HUES48 (cell line): ENCODE measurements at regions not wholly inside any gene's neighbourhood (a gene's known extent, or its start where the extent isn't known, plus 50 kb on each side); places are given as distances from the start of the nearest gene placed in this dataset.

Experiments used
- H3K27ac ChIP-seq: one replicate; pipeline ENCODE4 v1.7.0; 2013; ENCODE audit warnings: low read depth, low read length, inconsistent platforms
- H3K27me3 ChIP-seq: 2 replicates; pipeline ENCODE4 v1.6.1; 2013; ENCODE audit warnings: mild to moderate bottlenecking, low read length; ENCODE audit not compliant: control insufficient read depth, insufficient read depth
- H3K36me3 ChIP-seq: 2 replicates; pipeline ENCODE4 v1.6.1; 2013; ENCODE audit warnings: low read length; ENCODE audit not compliant: control insufficient read depth, insufficient read depth
- H3K4me1 ChIP-seq: 2 replicates; pipeline ENCODE4 v1.6.1; 2013; ENCODE audit warnings: mild to moderate bottlenecking, low read length; ENCODE audit not compliant: control insufficient read depth, insufficient read depth
- H3K4me3 ChIP-seq: 2 replicates; pipeline ENCODE4 v1.5.1; 2013; ENCODE audit warnings: mild to moderate bottlenecking, low read depth, low read length
- H3K9ac ChIP-seq: 2 replicates; pipeline ENCODE4 v1.6.1; 2013; ENCODE audit warnings: mild to moderate bottlenecking, low read depth, low read length, moderate library complexity
- H3K9me3 ChIP-seq: 2 replicates; pipeline ENCODE4 v1.6.1; 2013; ENCODE audit warnings: low read length; ENCODE audit not compliant: control insufficient read depth, insufficient read depth

DNA sequence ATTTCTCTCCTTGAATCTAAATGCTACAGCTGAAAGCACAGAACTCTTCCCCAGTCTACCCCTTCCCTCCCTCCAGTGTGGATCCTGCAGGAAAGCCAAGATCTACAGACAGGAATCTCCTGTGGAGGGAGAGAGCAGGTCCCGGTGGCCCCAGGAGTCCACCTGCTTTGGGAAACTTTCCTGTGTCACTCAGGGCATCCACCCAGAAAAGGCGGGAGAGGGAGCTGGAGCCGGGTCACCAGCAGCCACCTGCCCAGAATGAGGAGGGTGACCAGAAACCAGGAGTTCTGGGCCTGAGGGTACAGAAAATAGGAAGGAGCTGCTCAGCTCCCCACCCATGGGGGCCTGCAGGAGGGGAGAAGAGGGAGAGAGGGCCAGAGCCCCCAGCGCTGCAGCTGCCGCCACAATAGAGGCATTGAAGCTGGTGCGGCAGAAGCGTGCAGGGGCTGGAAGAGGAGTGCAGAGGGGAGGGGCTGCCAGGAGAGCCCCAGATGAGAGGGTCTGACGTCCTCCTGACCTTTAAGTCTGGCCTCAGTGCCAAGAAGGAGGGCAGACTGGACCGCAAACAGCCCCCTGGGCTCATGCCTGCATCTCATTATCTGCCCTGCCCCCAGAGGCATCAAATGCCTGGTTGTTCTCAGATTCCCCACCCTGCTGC, 56.3 kb upstream of the TMEM72 start:
- no peaks in the 10 kb centered on the region; the same call in 1 of the 2 replicates for H3K27me3 ChIP-seq
- no peaks in the 10 kb centered on the region for H3K36me3 ChIP-seq
- no peak overlapping the region for H3K4me3 ChIP-seq
- H3K9ac ChIP-seq, result no peak overlapping the region
- H3K27ac ChIP-seq, result no peak overlapping the region
- peaks cover 12% of the 10 kb centered on the region for H3K4me1 ChIP-seq
- no peaks in the 10 kb centered on the region for H3K9me3 ChIP-seq

- H3K4me1 ChIP-seq, result peaks cover 12% of the 10 kb centered on the region
Measured at GRCh38 chr10:44856696-44857095, 54.4 kb upstream of the TMEM72 start.

DNA sequence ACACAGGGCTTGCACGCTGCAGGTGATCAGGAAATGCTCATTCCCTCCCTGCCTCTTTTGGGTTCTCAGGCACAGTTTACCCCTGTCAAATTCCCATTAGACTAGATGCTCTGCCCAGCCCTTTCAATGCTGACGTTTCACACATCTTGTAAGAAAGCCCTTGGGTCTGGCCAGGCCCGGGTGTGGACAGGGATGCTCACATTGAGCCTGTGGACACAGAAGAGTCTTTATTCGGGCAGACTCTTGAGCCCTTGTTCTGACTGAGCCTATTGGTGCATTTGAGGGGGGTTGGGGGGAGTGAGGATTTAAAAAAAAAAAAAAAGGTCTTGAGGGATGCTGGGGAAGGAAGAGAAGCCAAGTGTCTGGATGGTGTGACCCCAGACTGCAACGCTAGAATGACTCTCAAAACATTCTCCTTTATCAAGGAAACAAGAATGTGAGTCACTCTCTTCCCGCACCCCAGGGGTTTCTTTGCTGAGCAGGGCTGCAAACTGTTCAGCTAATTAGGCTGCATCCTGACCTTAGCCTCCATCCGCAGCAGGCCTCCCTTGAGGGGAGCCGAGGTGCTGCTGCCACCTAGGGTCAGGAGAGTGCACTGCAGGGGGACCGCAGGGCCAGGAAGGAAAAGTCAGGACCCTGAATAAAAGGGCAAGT, 53.6 kb upstream of the TMEM72 start:
- Histone ChIP-seq H3K4me3 (no peak overlapping the region), H3K9me3 (no peaks in the 10 kb centered on the region), H3K27ac (peak overlapping the region; percentile 54), H3K9ac (no peak overlapping the region), H3K4me1 (peaks cover 12% of the 10 kb centered on the region), H3K27me3 (no peaks in the 10 kb centered on the region; the same call in none of the 2 replicates), H3K36me3 (no peaks in the 10 kb centered on the region)

More at GRCh38 chr10:44856696-44857095, 54.4 kb upstream of the TMEM72 start:
- Histone ChIP-seq H3K27me3 (no peaks in the 10 kb centered on the region; the same call in 1 of the 2 replicates), H3K4me3 (no peak overlapping the region), H3K9me3 (no peaks in the 10 kb centered on the region), H3K27ac (no peak overlapping the region), H3K36me3 (no peaks in the 10 kb centered on the region), H3K9ac (no peak overlapping the region)

GRCh38 chr10:44858017-44858371, 53.1 kb upstream of the TMEM72 start:
- H3K27me3 ChIP-seq, result peaks cover 5% of the 10 kb centered on the region
- no peak overlapping the region for H3K4me3 ChIP-seq
- H3K36me3 ChIP-seq, result no peaks in the 10 kb centered on the region
- H3K27ac ChIP-seq, result peak overlapping the region; percentile 53
- H3K9ac ChIP-seq, result no peak overlapping the region
- H3K4me1 ChIP-seq, result peaks cover 12% of the 10 kb centered on the region
- no peaks in the 10 kb centered on the region for H3K9me3 ChIP-seq

DNA sequence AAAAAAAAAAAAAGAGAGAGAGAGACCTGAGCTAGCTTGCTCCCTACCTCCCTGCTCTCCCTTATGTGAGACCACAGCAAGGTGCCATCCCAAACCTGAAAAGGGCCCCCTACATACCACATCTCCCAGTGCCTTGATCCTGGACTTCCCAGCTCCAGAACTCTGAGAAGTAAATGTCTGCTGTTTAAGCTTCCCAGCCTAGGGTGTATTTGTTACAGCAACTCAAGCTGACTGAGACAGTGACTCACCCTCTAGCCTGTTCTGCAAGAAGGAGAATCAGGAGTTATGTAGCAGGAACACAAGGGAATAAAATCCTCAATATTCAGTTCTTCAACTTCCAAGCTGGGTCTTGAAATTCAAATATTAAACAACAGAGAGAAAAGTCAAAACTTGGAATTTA, 52.1 kb upstream of the TMEM72 start:
- H3K9ac ChIP-seq, result no peak overlapping the region
- H3K4me1 ChIP-seq, result peaks cover 12% of the 10 kb centered on the region
- H3K4me3 ChIP-seq, result no peak overlapping the region
- H3K36me3 ChIP-seq, result no peaks in the 10 kb centered on the region
- no peaks in the 10 kb centered on the region for H3K9me3 ChIP-seq
- no peak overlapping the region for H3K27ac ChIP-seq
- peaks cover 15% of the 10 kb centered on the region for H3K27me3 ChIP-seq

DNA sequence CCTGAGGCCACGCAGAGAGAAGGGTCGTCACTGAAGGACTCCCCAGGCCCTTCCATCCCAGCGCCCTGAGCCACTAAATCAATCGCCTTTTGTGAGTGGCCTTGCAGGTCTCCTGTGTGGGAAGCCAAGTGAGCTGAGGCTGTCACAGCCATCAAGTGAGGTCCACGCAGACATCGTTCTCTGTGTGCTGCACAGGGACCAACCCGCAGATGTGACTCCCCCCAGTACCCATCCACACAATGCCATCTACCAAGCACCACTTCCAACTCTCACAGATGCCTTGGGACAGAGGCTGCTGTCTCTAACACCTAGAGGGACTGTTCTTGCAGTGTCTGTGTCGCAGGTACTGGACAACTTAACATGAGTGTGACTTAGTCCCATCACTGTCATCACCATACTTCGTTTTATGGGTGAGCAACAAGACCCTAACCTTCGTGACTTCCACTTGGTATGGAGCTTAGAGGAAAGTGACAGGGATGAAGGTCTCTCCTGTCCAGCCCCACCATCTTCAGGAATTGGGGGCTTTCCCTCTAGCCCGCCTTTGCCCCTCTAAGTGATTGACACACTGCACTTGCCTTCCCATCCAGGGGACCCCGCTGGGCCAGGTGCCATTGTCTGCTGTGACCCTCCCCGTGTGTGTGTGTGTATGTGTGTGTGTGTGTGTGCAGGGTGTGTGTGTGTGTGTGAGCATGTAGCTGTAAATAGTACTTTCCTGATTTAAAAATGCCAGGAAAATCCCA, 51.4 kb upstream of the TMEM72 start:
- Histone ChIP-seq H3K4me1 (peaks cover 12% of the 10 kb centered on the region), H3K36me3 (no peaks in the 10 kb centered on the region), H3K4me3 (no peak overlapping the region)

DNA sequence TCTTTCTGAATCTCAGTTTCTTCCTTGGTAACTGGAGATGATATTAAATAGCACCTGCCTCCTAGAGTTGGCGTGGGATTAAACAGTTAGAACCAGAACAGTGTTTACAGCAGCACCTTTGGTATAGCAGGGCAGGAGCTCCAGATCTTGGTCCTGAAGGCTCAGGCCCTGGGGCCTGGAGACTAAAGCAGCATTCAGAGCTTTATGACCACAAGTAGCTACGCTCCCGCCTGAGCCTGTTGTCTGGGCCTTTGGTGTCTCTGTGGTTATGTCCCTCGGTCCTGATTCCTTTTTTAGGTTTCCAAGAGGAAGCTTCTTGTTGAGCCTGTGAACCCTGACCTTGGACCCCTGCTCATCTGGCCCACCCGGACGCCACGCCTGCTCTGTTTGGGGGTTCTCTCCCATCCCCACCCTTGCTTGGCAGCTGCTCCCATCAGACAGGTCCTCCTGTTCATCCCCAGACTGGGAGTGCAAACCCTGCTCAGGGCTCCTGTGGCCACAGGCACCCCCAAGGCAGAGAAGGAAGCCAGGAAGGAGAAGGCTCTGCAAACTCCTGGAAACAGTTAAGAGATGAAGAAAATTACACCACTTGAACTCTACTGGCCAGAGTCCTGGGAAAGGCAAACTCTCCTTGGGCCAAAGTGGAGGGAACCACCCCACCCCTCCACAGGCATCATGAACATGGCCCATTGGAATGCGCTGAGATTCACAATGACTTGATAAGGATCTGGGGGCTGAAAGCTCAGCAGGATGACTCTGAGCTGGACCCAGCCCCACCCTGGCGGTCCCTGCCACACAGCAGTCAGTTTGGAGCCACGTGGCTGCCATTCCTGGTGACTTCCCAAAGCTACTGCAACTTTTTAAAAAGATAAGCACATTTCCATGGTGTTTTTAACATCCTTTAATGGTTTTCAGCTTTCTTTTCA, 50.1 kb upstream of the TMEM72 start:
- H3K9ac ChIP-seq, result no peak overlapping the region
- H3K4me1 ChIP-seq, result peaks cover 17% of the 10 kb centered on the region
- peaks cover 33% of the 10 kb centered on the region for H3K27me3 ChIP-seq
- H3K27ac ChIP-seq, result no peak overlapping the region
- H3K4me3 ChIP-seq, result no peak overlapping the region
- H3K9me3 ChIP-seq, result no peaks in the 10 kb centered on the region
- no peaks in the 10 kb centered on the region for H3K36me3 ChIP-seq

More for the DNA sequence above, 51.4 kb upstream of the TMEM72 start:
- H3K27me3 ChIP-seq, result peaks cover 22% of the 10 kb centered on the region
- H3K9ac ChIP-seq, result no peak overlapping the region
- no peak overlapping the region for H3K27ac ChIP-seq
- H3K9me3 ChIP-seq, result no peaks in the 10 kb centered on the region
